GM12892 (cell line): ENCODE measurements at regions not wholly inside any gene's neighbourhood (a gene's known extent, or its start where the extent isn't known, plus 50 kb on each side); places are given as distances from the start of the nearest gene placed in this dataset.

Experiments used
- POLR2AphosphoS5 ChIP-seq: IDR thresholded peaks from 2 replicates; pipeline ENCODE4 v1.6.1; 2011; ENCODE audit warnings: low read depth, low read length, control low read depth
- TAF1 ChIP-seq: IDR thresholded peaks from 2 replicates; pipeline ENCODE4 v1.6.1; 2011; ENCODE audit warnings: low read depth, mild to moderate bottlenecking, control low read depth, low read length, borderline replicate concordance

- TF ChIP-seq TAF1: no peak
- TF ChIP-seq POLR2AphosphoS5: no peak
Measured at GRCh38 chr14:39861229-39861600, 429.0 kb upstream of the FBXO33 start.
